Activated T-cell treated with anti-CD3 and anti-CD28 coated beads, Interleukin-2, amount 50 U/mL, for 24 hours (primary cell): ENCODE measurements at regions not wholly inside any gene's neighbourhood (a gene's known extent, or its start where the extent isn't known, plus 50 kb on each side); places are given as distances from the start of the nearest gene placed in this dataset.

Experiments used
- DNase-seq: peaks from one replicate; pipeline ENCODE4 v3.0.0-alpha.2; 2020
- H3K27ac Mint-ChIP-seq: 2 replicates; pipeline ENCODE4 v1.8.0; 2020; ENCODE audit warnings: mild to moderate bottlenecking, mixed read lengths
- H3K27me3 Mint-ChIP-seq: 2 replicates; pipeline ENCODE4 v1.8.0; 2020; ENCODE audit warnings: mixed read lengths
- H3K36me3 Mint-ChIP-seq: 2 replicates; pipeline ENCODE4 v1.8.0; 2020; ENCODE audit warnings: low read depth, mixed read lengths
- H3K4me1 Mint-ChIP-seq: 2 replicates; pipeline ENCODE4 v1.8.0; 2020; ENCODE audit warnings: low read depth, mixed read lengths
- H3K4me3 Mint-ChIP-seq: 2 replicates; pipeline ENCODE4 v1.8.0; 2020; ENCODE audit warnings: mild to moderate bottlenecking, moderate library complexity, mixed read lengths
- H3K9me3 Mint-ChIP-seq: 2 replicates; pipeline ENCODE4 v1.8.0; 2020; ENCODE audit warnings: mixed read lengths

DNA sequence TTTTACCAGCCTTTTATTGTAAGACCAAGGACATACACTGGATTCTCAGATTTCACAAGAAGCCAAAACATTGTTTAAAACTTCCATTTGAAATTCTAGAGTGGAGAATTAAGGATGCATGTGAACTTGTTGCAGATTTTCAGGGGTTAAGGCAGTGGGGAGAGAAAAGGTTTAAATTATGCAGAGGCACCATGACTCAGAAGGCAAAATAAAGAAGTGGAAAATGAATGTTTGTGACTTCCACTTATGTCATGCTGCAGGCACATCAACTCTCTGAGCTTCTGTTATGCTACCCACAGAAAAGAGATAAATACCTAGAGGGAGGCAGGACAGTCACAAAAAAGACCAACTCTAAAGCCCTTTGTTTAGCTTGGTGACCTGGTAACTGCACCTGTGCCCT lies 84.4 kb upstream of the BET1 start:
- peaks cover 56% of the 10 kb centered on the region for H3K27me3 Mint-ChIP-seq
- H3K36me3 Mint-ChIP-seq, result no peaks in the 10 kb centered on the region
- H3K4me3 Mint-ChIP-seq, result no peak overlapping the region
- peaks cover 14% of the 10 kb centered on the region for H3K4me1 Mint-ChIP-seq
- DNase-seq, result no peak
- H3K9me3 Mint-ChIP-seq, result no peaks in the 10 kb centered on the region
- H3K27ac Mint-ChIP-seq, result no peak overlapping the region

GRCh38 chr7:94089806-94090205 lies 85.7 kb upstream of the BET1 start:
- Mint-ChIP-seq H3K27ac (no peak overlapping the region), H3K4me1 (peaks cover 14% of the 10 kb centered on the region), H3K4me3 (no peak overlapping the region), H3K27me3 (peaks cover 48% of the 10 kb centered on the region), H3K9me3 (no peaks in the 10 kb centered on the region), H3K36me3 (no peaks in the 10 kb centered on the region)
- DNase-seq, result no peak

DNA sequence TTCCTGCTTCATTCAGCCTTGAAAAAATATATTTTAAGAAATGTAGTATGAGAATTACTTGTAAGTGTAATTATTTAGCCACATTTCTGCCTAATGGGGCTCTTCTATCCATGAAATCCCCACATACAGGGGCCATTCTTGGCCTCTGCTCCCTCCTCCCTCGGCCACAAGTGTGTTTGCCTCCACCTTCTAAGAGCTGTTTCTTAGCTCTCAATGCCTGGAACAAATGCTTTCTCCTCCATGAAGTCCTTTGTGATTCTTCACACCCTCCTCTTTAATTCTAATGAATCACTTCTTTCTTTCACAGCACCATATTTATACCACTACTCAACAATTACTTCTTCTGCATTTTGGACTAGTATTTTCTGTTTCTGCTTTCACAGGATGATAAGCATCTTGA lies 88.8 kb upstream of the BET1 start:
- Mint-ChIP-seq H3K27me3 (peaks cover 66% of the 10 kb centered on the region), H3K36me3 (no peaks in the 10 kb centered on the region), H3K27ac (no peak overlapping the region), H3K9me3 (no peaks in the 10 kb centered on the region), H3K4me3 (no peak overlapping the region), H3K4me1 (peaks cover 8% of the 10 kb centered on the region)
- DNase-seq, result no peak

DNA sequence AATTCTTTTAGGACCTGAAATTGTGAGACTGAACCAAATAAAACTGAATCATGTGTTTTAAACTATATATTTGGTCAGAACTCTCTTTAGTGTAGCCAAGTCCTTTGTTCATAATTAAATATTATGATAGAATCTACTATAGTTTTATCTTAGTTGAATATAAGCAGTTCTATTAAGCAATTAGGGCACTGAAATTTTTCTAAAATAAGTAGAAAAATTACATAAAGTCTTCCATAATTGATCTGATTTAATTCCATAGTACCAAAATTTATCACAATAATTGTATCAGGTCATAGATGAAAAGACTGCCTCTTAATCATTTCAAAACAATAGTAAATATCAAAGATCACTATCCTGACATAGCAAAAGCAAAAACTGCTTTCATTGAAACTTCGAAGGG lies 90.1 kb upstream of the BET1 start:
- H3K36me3 Mint-ChIP-seq, result no peaks in the 10 kb centered on the region
- no peak overlapping the region for H3K4me3 Mint-ChIP-seq
- no peak for DNase-seq
- H3K27me3 Mint-ChIP-seq, result peaks cover 56% of the 10 kb centered on the region
- no peaks in the 10 kb centered on the region for H3K4me1 Mint-ChIP-seq
- H3K27ac Mint-ChIP-seq, result no peak overlapping the region
- no peaks in the 10 kb centered on the region for H3K9me3 Mint-ChIP-seq

GRCh38 chr7:94095316-94096009 lies 91.3 kb upstream of the BET1 start:
- peaks cover 45% of the 10 kb centered on the region for H3K27me3 Mint-ChIP-seq
- no peak overlapping the region for H3K4me3 Mint-ChIP-seq
- H3K9me3 Mint-ChIP-seq, result no peaks in the 10 kb centered on the region
- DNase-seq, result no peak
- no peak overlapping the region for H3K27ac Mint-ChIP-seq
- no peaks in the 10 kb centered on the region for H3K36me3 Mint-ChIP-seq
- no peaks in the 10 kb centered on the region for H3K4me1 Mint-ChIP-seq

DNA sequence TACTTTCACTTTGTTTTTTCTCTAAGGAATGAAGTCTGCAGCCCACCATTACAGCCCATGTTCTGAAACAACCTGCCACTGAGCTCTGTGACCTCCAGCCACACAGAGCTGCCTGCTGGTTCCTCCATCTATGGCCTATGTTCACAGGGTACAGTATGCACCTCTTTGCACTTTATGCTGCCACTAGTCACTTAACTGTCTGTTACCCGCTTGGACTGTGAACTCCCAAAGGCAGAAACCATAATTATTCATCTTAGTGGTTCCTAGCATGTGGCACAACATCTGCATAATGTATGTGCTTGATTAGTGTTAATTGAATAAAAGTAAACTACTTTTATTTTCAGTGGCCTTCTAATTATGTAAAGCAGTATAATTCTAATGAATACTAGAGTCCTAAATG lies 95.5 kb upstream of the BET1 start:
- Mint-ChIP-seq H3K9me3 (peaks cover 3% of the 10 kb centered on the region), H3K4me1 (no peaks in the 10 kb centered on the region), H3K4me3 (no peak overlapping the region), H3K36me3 (no peaks in the 10 kb centered on the region), H3K27ac (no peak overlapping the region), H3K27me3 (peaks cover 30% of the 10 kb centered on the region)
- no peak for DNase-seq

- Mint-ChIP-seq H3K27me3 (peaks cover 24% of the 10 kb centered on the region), H3K9me3 (peaks cover 3% of the 10 kb centered on the region), H3K4me1 (no peaks in the 10 kb centered on the region), H3K36me3 (no peaks in the 10 kb centered on the region), H3K27ac (no peak overlapping the region), H3K4me3 (no peak overlapping the region)
- DNase-seq, result no peak
Observed at GRCh38 chr7:94100723-94101345, 96.7 kb upstream of the BET1 start.

DNA sequence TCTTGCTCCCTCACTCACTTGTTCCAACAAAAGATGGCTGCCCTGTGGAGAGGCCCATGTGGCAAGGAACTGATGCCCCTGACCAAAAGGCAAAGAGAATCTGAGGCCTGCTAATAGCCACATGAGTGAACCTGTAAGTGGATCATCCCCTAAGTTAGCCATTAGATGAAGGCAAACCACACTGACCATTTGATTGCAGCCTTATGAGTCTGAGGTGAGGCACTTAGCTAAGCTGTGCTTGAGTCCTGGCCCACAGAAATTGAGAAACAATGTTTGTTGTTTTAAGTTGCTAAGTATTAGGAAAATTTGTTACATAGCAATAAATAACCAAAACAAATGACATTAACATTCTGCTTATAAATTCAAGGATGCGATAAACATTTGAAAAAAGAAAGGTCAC lies 100.1 kb upstream of the BET1 start:
- peaks cover 3% of the 10 kb centered on the region for H3K9me3 Mint-ChIP-seq
- H3K4me1 Mint-ChIP-seq, result no peaks in the 10 kb centered on the region
- DNase-seq, result no peak
- no peaks in the 10 kb centered on the region for H3K36me3 Mint-ChIP-seq
- H3K27me3 Mint-ChIP-seq, result peaks cover 5% of the 10 kb centered on the region
- no peak overlapping the region for H3K27ac Mint-ChIP-seq
- H3K4me3 Mint-ChIP-seq, result no peak overlapping the region

GRCh38 chr7:94109556-94109955 lies 105.4 kb upstream of the BET1 start:
- Mint-ChIP-seq H3K9me3 (no peaks in the 10 kb centered on the region), H3K27ac (no peak overlapping the region), H3K4me1 (no peaks in the 10 kb centered on the region), H3K4me3 (no peak overlapping the region), H3K27me3 (peaks cover 7% of the 10 kb centered on the region), H3K36me3 (no peaks in the 10 kb centered on the region)
- DNase-seq, result no peak

GRCh38 chr7:94111009-94111408 lies 106.9 kb upstream of the BET1 start:
- no peak for DNase-seq
- no peaks in the 10 kb centered on the region for H3K36me3 Mint-ChIP-seq
- no peaks in the 10 kb centered on the region for H3K9me3 Mint-ChIP-seq
- H3K4me1 Mint-ChIP-seq, result no peaks in the 10 kb centered on the region
- no peak overlapping the region for H3K4me3 Mint-ChIP-seq
- H3K27me3 Mint-ChIP-seq, result peaks cover 7% of the 10 kb centered on the region
- H3K27ac Mint-ChIP-seq, result no peak overlapping the region

DNA sequence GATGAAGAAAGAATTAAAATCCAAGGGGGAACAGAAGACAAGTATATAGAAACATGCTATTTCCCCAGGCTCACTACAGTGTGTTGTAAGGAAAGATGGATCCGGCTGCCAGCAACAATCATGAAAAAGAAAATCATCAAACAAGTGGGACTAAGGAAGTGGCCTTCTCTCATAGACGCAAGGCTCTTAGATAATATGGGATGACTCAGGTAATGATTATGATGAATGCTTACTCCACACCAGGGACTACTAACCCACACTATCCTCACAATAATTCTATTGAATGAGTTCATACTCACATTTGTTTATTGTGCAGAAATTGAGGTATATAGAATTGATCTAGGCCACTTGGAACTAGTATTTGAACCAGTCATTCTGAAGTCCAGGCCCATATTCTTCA lies 111.2 kb upstream of the BET1 start:
- H3K27me3 Mint-ChIP-seq, result peaks cover 7% of the 10 kb centered on the region
- H3K4me3 Mint-ChIP-seq, result no peak overlapping the region
- no peaks in the 10 kb centered on the region for H3K9me3 Mint-ChIP-seq
- H3K36me3 Mint-ChIP-seq, result no peaks in the 10 kb centered on the region
- no peak for DNase-seq
- H3K27ac Mint-ChIP-seq, result no peak overlapping the region
- no peaks in the 10 kb centered on the region for H3K4me1 Mint-ChIP-seq

DNA sequence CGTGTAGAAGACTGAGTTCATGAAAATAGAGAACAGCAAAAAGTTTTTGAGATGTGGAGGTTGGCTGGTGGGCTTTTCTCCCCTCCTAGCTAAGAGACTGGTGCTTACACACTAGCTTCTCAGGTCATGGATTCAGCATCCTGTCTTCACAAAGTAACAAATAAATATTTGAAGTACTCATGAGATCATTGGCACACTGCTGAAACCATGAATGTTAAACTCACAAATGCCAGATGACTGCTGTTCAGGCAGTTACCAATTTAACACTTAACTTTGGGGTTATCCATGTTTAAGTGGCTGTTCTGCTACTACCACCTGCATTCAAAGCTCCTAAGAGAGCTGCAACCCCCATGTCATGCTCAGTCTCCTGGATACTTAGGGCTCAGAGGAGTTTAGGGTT lies 119.0 kb upstream of the BET1 start:
- H3K36me3 Mint-ChIP-seq, result no peaks in the 10 kb centered on the region
- peaks cover 15% of the 10 kb centered on the region for H3K27me3 Mint-ChIP-seq
- DNase-seq, result no peak
- H3K27ac Mint-ChIP-seq, result no peak overlapping the region
- H3K4me1 Mint-ChIP-seq, result no peaks in the 10 kb centered on the region
- H3K4me3 Mint-ChIP-seq, result no peak overlapping the region
- no peaks in the 10 kb centered on the region for H3K9me3 Mint-ChIP-seq

DNA sequence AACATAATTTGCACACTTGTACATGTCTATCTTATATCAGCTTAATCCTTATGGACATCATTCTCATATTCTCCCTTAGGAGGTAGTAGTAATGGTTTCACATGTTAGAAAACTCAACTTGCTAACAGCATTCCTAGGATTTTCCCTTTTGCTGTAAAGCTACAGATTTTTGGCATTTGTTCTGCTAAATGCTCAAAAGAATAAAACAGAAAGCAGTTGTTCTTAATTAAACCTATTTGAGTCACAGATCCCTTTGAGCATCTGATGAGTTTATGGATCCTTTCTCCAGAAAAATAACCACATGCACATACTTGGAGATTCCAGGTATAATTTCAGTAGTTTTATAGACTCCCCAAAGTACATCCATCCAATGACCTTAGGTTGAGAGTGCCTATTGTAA lies 122.9 kb upstream of the BET1 start:
- H3K27me3 Mint-ChIP-seq, result peaks cover 12% of the 10 kb centered on the region
- no peaks in the 10 kb centered on the region for H3K9me3 Mint-ChIP-seq
- no peak overlapping the region for H3K27ac Mint-ChIP-seq
- H3K4me1 Mint-ChIP-seq, result no peaks in the 10 kb centered on the region
- H3K36me3 Mint-ChIP-seq, result no peaks in the 10 kb centered on the region
- no peak for DNase-seq
- H3K4me3 Mint-ChIP-seq, result no peak overlapping the region

- no peaks in the 10 kb centered on the region for H3K9me3 Mint-ChIP-seq
- H3K27me3 Mint-ChIP-seq, result peaks cover 9% of the 10 kb centered on the region
- no peak for DNase-seq
- H3K4me1 Mint-ChIP-seq, result no peaks in the 10 kb centered on the region
- no peak overlapping the region for H3K27ac Mint-ChIP-seq
- no peaks in the 10 kb centered on the region for H3K36me3 Mint-ChIP-seq
- no peak overlapping the region for H3K4me3 Mint-ChIP-seq
Observed at GRCh38 chr7:94128072-94128471, 123.9 kb upstream of the BET1 start.

DNA sequence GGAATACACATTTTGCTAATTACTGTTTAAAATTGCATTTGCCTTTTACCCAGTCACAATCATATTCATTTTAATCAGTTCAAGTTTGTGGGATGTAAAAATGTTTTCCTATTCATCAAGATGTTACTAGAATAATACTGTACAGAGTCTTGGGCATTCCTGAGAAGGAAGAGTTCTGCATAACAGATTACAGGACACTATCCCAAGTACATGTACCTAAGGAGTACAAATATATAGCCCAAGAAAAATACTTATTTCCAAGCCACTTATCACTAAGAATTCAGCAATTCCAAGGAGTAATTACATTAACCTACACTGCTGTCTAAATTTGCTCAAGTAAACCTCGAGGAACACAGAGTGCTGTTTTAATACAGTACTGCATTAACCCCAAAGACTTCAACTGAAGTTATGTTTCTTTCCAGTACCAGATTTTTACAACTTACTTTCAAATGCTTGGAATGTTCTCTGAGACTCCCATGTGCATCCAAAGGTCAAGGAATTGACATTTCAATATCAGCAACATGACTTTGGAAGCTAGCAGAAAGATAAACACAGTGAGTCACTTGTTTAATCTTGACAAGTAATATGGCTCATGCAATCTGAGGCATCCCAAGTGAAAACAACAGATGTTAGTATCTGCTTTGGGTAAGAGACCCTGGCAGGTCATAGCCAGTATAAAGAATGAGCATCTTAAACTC lies 125.4 kb upstream of the BET1 start:
- Mint-ChIP-seq H3K9me3 (no peaks in the 10 kb centered on the region), H3K36me3 (no peaks in the 10 kb centered on the region), H3K4me1 (no peaks in the 10 kb centered on the region), H3K27me3 (peaks cover 9% of the 10 kb centered on the region), H3K4me3 (no peak overlapping the region), H3K27ac (no peak overlapping the region)
- DNase-seq, result no peak
